ENCODE measurements at regions not wholly inside any gene's neighbourhood (a gene's known extent, or its start where the extent isn't known, plus 50 kb on each side); places are given as distances from the start of the nearest gene placed in this dataset.

DNA sequence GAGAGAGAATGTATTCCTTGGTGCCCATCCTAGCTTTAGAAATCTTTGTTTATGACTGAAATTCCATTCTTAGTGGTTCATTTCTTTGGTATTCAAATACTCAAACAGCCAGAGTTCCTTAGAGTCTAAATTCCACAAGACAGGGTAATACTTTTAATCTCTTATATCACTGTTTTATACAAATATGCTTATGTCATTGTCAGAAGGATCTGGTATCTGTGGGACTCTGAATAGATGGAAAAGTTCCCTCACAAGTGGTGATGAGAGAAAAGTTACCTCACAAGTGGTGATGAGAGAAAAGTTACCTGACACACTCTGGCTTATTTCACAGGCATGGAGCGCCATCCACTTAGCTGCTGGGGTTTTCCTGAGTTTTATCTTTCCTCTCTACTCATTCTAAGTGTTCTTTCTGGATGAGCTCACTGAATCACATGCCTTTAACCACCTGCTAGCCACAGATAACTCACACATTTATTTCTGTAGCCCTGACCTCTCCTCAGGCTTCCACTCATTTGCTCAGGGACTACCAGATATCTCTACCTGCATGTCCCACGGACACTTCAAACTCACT is 784.0 kb downstream of the SUGCT start:
- Histone ChIP-seq H3K4me3 (ENCODE audit: control extremely low read depth in 1 of 5, extremely low read depth in 1 of 5, insufficient read depth in 1 of 5, low read depth in 2 of 5, low read length in 4 of 5) (no peak overlapping the region), H3K79me2 (ENCODE audit: control insufficient read depth, insufficient read depth, low read length) (no peaks in the 10 kb centered on the region), H3K4me2 (replicated peaks; ENCODE audit: low read depth, low read length, poor library complexity, severe bottlenecking) (no peak overlapping the region), H3K36me3 (replicated peaks in 1 of 2; ENCODE audit: control extremely low read depth in 1 of 2, control insufficient read depth in 1 of 2, extremely low read depth in 1 of 2, insufficient read depth in 2 of 2, low read length in 1 of 2) (no peaks in the 10 kb centered on the region), H3K27ac (ENCODE audit: low read length in 2 of 2) (no peak overlapping the region), H4K20me1 (ENCODE audit: control insufficient read depth, insufficient read depth, low read length, poor library complexity, severe bottlenecking) (no peaks in the 10 kb centered on the region), H3K27me3 (replicated peaks in 1 of 4; ENCODE audit: control extremely low read depth in 1 of 4, control insufficient read depth in 3 of 4, insufficient read depth in 4 of 4, low read length in 3 of 4) (no peaks in the 10 kb centered on the region), H3K9me3 (ENCODE audit: control extremely low read depth in 1 of 3, control insufficient read depth in 2 of 3, insufficient read depth in 1 of 3, low read length in 2 of 3) (no peaks in the 10 kb centered on the region), H2AFZ (ENCODE audit: insufficient read depth, low read depth, low read length, poor library complexity, severe bottlenecking) (no peak overlapping the region), H3K4me1 (ENCODE audit: control insufficient read depth in 2 of 2, insufficient read depth in 2 of 2, low read length in 2 of 2) (no peaks in the 10 kb centered on the region), H3K9ac (ENCODE audit: low read length) (no peak overlapping the region)
- no peak overlapping the region for H3K27ac Mint-ChIP-seq
- no peaks in the 10 kb centered on the region for H3K27me3 Mint-ChIP-seq
- POLR2A ChIA-PET = no interaction called here
- DNase-seq = no peak
- H3K9me3 Mint-ChIP-seq (ENCODE audit: insufficient read depth) = no peaks in the 10 kb centered on the region
- CTCF ChIA-PET = no interaction called here
- no peak overlapping the region for H3K4me3 Mint-ChIP-seq
- H3K4me1 Mint-ChIP-seq = no peaks in the 10 kb centered on the region
- TF ChIP-seq, protein P1, sequence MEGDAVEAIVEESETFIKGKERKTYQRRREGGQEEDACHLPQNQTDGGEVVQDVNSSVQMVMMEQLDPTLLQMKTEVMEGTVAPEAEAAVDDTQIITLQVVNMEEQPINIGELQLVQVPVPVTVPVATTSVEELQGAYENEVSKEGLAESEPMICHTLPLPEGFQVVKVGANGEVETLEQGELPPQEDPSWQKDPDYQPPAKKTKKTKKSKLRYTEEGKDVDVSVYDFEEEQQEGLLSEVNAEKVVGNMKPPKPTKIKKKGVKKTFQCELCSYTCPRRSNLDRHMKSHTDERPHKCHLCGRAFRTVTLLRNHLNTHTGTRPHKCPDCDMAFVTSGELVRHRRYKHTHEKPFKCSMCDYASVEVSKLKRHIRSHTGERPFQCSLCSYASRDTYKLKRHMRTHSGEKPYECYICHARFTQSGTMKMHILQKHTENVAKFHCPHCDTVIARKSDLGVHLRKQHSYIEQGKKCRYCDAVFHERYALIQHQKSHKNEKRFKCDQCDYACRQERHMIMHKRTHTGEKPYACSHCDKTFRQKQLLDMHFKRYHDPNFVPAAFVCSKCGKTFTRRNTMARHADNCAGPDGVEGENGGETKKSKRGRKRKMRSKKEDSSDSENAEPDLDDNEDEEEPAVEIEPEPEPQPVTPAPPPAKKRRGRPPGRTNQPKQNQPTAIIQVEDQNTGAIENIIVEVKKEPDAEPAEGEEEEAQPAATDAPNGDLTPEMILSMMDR (IDR thresholded peaks at IDR 0.05) = no peak
- no peak for TF ChIP-seq EZH2 (IDR thresholded peaks at IDR 0.05; ENCODE audit: borderline replicate concordance, insufficient read depth, low read depth, low read length, poor library complexity, severe bottlenecking)
- no peak for ATAC-seq (ENCODE audit: low read depth)
- intact Hi-C loops (cut with micrococcal nuclease) = no loop called here
- 100% methylated on average over 2 of the region's 2 CpGs for WGBS (ENCODE audit: insufficient coverage)

DNA sequence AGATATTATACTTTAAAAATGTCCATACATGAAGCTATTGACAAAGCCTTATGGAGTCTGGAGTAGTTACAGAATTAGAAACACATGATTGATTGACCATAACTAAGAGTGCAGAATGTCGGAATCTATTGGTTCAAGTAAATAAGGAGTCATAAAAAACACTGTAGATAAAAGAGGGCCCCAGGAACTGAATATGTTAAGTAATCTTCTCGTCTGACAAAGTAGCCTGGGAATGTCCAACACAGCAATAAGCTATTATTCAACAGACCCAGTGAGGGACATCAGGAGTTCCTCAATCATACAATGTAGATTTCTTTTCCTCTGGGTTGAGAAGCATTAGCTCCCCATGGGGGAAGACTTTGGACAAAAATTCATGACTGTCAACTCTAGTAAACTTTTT is 782.0 kb downstream of the SUGCT start:
- Histone ChIP-seq H3K4me1 (ENCODE audit: control insufficient read depth in 2 of 2, insufficient read depth in 2 of 2, low read length in 2 of 2) (no peaks in the 10 kb centered on the region), H4K20me1 (ENCODE audit: control insufficient read depth, insufficient read depth, low read length, poor library complexity, severe bottlenecking) (no peaks in the 10 kb centered on the region), H3K4me2 (replicated peaks; ENCODE audit: low read depth, low read length, poor library complexity, severe bottlenecking) (no peak overlapping the region), H3K79me2 (ENCODE audit: control insufficient read depth, insufficient read depth, low read length) (no peaks in the 10 kb centered on the region), H3K27me3 (replicated peaks in 1 of 4; ENCODE audit: control extremely low read depth in 1 of 4, control insufficient read depth in 3 of 4, insufficient read depth in 4 of 4, low read length in 3 of 4) (no peaks in the 10 kb centered on the region), H3K4me3 (ENCODE audit: control extremely low read depth in 1 of 5, extremely low read depth in 1 of 5, insufficient read depth in 1 of 5, low read depth in 2 of 5, low read length in 4 of 5) (no peak overlapping the region), H3K9ac (ENCODE audit: low read length) (no peak overlapping the region), H2AFZ (ENCODE audit: insufficient read depth, low read depth, low read length, poor library complexity, severe bottlenecking) (no peak overlapping the region), H3K36me3 (replicated peaks in 1 of 2; ENCODE audit: control extremely low read depth in 1 of 2, control insufficient read depth in 1 of 2, extremely low read depth in 1 of 2, insufficient read depth in 2 of 2, low read length in 1 of 2) (no peaks in the 10 kb centered on the region), H3K27ac (ENCODE audit: low read length in 2 of 2) (no peak overlapping the region), H3K9me3 (ENCODE audit: control extremely low read depth in 1 of 3, control insufficient read depth in 2 of 3, insufficient read depth in 1 of 3, low read length in 2 of 3) (no peaks in the 10 kb centered on the region)
- Mint-ChIP-seq H3K4me3 (no peak overlapping the region), H3K4me1 (no peaks in the 10 kb centered on the region), H3K27me3 (no peaks in the 10 kb centered on the region), H3K27ac (no peak overlapping the region), H3K9me3 (ENCODE audit: insufficient read depth) (no peaks in the 10 kb centered on the region)
- ChIA-PET CTCF (no interaction called here), POLR2A (no interaction called here)
- WGBS (ENCODE audit: insufficient coverage) = no CpG with 5 or more reads among the region's 2 CpGs
- DNase-seq (no peak), ATAC-seq (ENCODE audit: low read depth) (no peak)
- intact Hi-C loops (cut with micrococcal nuclease) = no loop called here
- no peak for TF ChIP-seq EZH2 (IDR thresholded peaks at IDR 0.05; ENCODE audit: borderline replicate concordance, insufficient read depth, low read depth, low read length, poor library complexity, severe bottlenecking)
- TF ChIP-seq, protein P1 (IDR thresholded peaks at IDR 0.05) = no peak
